ENCODE measurements at regions not wholly inside any gene's neighbourhood (a gene's known extent, or its start where the extent isn't known, plus 50 kb on each side); places are given as distances from the start of the nearest gene placed in this dataset.
A peak's percentile ranks its signal among the peaks of the same experiment; 100 is the strongest.
"Not testable (repeated sequence)": the region's sequence is repeated elsewhere in the genome, so short reads cannot be mapped to it uniquely, and the experiment has no call there.

GRCh38 chr1:69077633-69078032 lies 490.1 kb upstream of the LRRC7 start:
- DNase-seq (ENCODE audit: low spot score), result no peak

GRCh38 chr1:69081668-69082067 lies 486.1 kb upstream of the LRRC7 start:
- no peak for DNase-seq (ENCODE audit: low spot score)

- no peak for DNase-seq (ENCODE audit: low spot score)
These were observed 485.4 kb upstream of the LRRC7 start for GRCh38 chr1:69082312-69082711.

GRCh38 chr1:69086148-69086547 lies 481.6 kb upstream of the LRRC7 start:
- no peak for DNase-seq (ENCODE audit: low spot score)

GRCh38 chr1:69088571-69088970 lies 479.2 kb upstream of the LRRC7 start:
- DNase-seq (ENCODE audit: low spot score), result no peak

GRCh38 chr1:69090170-69090569 lies 477.6 kb upstream of the LRRC7 start:
- DNase-seq (ENCODE audit: low spot score), result no peak

- no peak for DNase-seq (ENCODE audit: low spot score)
These were observed 477.0 kb upstream of the LRRC7 start for GRCh38 chr1:69090752-69091151.

- not testable (repeated sequence) for DNase-seq (ENCODE audit: low spot score)
These were observed 465.7 kb upstream of the LRRC7 start for GRCh38 chr1:69102058-69102457.

- no peak for DNase-seq (ENCODE audit: low spot score)
These were observed 464.5 kb upstream of the LRRC7 start for GRCh38 chr1:69103213-69103612.

- no peak for DNase-seq (ENCODE audit: low spot score)
These were observed 463.9 kb upstream of the LRRC7 start for GRCh38 chr1:69103705-69104385.

- DNase-seq (ENCODE audit: low spot score), result no peak
These were observed 462.8 kb upstream of the LRRC7 start for GRCh38 chr1:69104894-69105293.

GRCh38 chr1:69109277-69109676 lies 458.4 kb upstream of the LRRC7 start:
- DNase-seq (ENCODE audit: low spot score), result no peak

- DNase-seq (ENCODE audit: low spot score), result no peak
These were observed 456.9 kb upstream of the LRRC7 start for GRCh38 chr1:69110851-69111250.

GRCh38 chr1:69120126-69120741 lies 447.5 kb upstream of the LRRC7 start:
- DNase-seq (ENCODE audit: low spot score), result not testable (repeated sequence)

GRCh38 chr1:69120817-69121216 lies 446.9 kb upstream of the LRRC7 start:
- no peak for DNase-seq (ENCODE audit: low spot score)

- no peak for DNase-seq (ENCODE audit: low spot score)
These were observed 446.0 kb upstream of the LRRC7 start for GRCh38 chr1:69121723-69122122.

- DNase-seq (ENCODE audit: low spot score), result no peak
These were observed 445.3 kb upstream of the LRRC7 start for GRCh38 chr1:69122373-69122772.

- DNase-seq (ENCODE audit: low spot score), result no peak
These were observed 444.2 kb upstream of the LRRC7 start for GRCh38 chr1:69123486-69123885.

- DNase-seq (ENCODE audit: low spot score), result no peak
These were observed 440.9 kb upstream of the LRRC7 start for GRCh38 chr1:69126796-69127195.

GRCh38 chr1:69128204-69128603 lies 439.5 kb upstream of the LRRC7 start:
- DNase-seq (ENCODE audit: low spot score), result no peak

- DNase-seq (ENCODE audit: low spot score), result no peak
These were observed 438.2 kb upstream of the LRRC7 start for GRCh38 chr1:69129538-69129937.

- DNase-seq (ENCODE audit: low spot score), result no peak
These were observed 429.6 kb upstream of the LRRC7 start for GRCh38 chr1:69138172-69138571.

GRCh38 chr1:69139007-69139406 lies 428.7 kb upstream of the LRRC7 start:
- DNase-seq (ENCODE audit: low spot score), result peak; percentile 2

GRCh38 chr1:69146303-69146702 lies 421.4 kb upstream of the LRRC7 start:
- DNase-seq (ENCODE audit: low spot score), result no peak
